GM19351 (cell line): ENCODE measurements at regions not wholly inside any gene's neighbourhood (a gene's known extent, or its start where the extent isn't known, plus 50 kb on each side); places are given as distances from the start of the nearest gene placed in this dataset.
"Not testable (repeated sequence)": the region's sequence is repeated elsewhere in the genome, so short reads cannot be mapped to it uniquely, and the experiment has no call there.

Experiments
- ATAC-seq: cut with Tn5 transposase; IDR thresholded peaks from one replicate; pipeline ENCODE4 v1.9.1; 2021; ENCODE audit warnings: mild to moderate bottlenecking, moderate library complexity; ENCODE audit not compliant: unreplicated experiment

DNA sequence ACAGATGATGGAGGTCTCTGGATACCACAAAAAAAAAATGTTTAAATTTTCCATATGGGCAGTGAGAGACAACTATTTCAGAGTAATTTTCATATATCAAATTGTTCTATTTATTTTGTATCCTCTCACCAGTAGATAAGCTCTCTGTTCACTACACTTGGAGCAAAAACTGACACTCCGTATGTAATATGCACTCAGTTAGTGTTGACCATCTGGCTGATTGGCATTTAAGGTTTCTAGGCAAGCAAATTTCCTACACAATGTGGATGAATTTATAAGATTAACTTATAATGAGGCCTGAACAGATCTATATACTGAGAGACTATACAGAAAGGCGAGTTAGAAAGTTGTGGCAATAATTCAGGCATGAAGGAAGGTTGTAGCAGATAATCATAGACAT, 836.5 kb upstream of the SEMA6D start:
- ATAC-seq = no peak

DNA sequence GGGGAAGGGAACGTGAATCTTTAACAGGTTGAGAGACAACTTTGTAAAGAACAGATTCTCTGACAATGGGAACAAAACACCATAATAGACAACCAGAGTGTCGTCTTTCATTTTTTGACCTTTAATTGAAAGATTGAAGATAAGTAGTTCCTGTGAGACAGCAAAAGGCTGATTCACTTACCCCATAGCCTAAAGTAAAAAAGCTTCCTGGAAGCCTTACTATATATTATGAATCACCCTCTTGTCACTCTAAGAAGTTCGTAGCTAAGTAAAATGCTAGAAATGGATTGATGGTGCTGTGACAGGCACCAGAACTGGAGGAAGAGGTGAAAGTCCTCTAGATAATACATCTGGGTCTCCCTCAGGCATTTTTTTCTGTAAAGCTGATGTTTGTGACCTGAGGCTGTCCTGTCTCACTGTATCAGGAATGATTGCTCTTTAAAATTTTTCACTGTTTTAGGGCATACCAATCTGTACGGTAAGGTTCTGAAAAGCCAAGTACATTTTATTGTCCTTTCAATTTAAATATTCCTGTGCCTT, 824.6 kb upstream of the SEMA6D start:
- ATAC-seq = no peak

DNA sequence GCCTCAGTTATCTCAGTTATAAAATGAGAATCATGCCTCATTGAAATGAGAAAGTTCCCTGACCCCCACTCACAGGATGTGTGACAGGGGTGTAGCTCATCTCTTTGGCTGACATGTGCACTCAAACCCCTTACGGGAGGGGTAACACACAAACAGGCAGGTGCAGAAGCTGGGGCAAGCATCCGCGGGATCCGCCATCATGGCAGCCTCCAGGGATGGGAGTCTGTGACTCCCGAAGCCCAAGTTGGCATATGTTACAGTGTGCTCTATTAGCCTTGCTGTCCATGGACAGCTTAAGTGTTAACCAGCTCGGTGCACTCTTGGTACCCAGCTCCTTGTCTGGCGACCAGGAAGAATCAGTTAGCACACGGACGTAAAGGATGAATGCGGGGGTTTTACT, 822.7 kb upstream of the SEMA6D start:
- ATAC-seq = no peak

DNA sequence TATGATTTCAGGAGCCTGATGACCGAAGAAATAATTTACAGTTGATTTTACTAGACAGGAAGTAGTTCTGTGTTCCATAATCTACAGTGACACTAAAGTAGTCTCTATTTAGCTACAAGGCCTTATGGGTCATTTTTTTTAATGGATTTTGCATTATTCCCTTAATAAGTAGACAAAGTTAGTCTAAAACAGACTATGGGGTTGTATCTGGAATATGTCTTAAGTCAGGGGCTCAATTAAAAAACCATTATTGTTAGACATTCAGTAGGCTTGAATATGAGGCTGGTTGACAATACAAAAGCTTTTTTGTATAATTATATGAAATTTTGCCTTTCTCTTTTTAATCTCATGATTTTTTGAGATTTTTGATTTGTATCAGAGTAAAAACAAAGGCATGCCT, 820.0 kb upstream of the SEMA6D start:
- no peak for ATAC-seq

DNA sequence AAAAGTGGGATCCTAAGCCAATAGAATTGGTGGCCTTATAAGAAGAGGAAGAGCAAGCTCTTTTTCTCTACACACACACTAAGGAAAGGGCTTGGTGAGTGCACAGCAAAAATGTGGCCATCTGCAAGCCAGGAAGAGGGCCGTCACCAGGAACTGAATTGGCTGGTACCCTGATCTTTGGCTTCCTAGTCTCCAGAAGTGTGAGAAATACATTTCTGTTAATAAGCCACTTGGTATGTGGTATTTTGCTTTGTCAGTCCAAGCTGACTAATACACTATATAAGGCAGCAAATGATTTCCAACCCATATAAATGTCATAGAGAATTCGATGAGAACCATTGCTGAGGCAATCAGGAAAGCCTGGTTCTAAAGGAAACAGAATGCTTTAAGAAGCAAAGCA, 816.3 kb upstream of the SEMA6D start:
- ATAC-seq = no peak

DNA sequence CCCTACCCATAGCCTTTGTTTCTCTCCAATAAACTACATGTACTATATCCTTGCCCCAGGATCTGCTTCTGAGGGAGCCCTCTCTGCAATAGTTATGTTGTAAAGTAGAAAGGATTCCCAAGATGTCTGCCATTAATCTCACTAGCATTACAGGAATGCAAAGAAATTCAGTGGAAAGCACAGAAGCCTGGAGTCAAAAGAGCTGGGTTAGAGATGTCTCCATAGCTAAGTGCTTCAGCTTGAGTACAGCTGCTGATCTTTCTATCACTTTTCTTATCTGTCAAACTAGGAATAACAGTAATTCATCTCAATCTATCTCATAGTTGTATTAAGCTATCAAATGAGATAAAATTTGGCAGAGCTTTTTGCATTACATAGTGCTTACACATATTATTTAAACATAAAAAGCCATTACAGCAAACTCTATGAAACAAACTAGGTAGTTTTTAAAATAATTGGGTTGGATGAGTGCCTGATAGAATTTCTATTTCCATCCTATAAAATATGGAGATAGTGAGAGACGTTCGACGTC, 799.5 kb upstream of the SEMA6D start:
- ATAC-seq = no peak

DNA sequence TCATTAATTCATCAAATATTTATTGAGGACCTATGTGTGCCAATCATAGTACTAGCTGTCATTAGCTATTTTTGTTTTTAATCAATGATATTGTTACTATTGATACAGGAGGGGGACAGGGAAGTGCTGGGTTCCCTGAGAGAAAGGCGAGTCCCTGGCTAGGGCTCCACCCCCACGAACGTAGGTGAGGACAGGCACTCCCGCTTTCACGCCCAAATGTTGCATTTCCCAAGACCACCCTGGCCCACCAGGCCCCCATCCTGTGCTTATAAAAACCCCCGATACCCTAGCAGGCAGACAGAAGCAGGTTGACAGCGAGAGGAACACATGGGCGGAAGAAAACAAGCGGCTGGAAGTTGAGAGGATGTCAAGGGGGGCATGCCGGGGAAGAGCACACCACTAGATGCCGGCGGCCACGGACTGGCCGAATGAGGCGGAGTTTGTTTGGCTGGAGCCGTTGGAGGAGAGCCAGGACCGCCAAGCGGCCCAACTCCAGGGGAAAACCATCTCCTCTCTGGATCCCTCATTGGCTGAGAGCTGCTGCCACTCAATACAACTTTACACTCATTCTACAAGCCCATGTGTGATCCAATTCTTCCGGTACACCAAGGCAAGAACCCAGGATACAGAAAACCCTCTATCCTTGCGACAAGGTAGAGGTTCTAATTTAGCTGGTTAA, 798.7 kb upstream of the SEMA6D start:
- no peak for ATAC-seq

DNA sequence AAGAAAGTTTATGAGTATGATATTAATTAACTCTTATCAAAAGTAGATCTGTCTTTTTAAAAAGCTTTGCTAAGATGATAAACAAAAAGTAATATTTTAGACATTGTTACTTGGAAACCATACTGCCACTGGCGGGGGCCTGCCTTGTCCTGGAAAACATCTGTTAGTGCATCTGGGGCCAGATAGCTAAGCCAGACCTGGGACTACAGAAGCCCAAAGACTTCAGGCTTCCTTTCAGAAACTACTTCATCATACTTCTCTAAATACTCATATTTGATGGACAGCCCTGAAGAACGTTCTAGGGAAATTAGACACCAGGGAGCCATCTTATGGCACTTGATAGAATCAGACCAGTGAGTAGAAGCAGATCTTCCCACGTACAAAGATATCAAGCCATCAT, 795.4 kb upstream of the SEMA6D start:
- no peak for ATAC-seq

DNA sequence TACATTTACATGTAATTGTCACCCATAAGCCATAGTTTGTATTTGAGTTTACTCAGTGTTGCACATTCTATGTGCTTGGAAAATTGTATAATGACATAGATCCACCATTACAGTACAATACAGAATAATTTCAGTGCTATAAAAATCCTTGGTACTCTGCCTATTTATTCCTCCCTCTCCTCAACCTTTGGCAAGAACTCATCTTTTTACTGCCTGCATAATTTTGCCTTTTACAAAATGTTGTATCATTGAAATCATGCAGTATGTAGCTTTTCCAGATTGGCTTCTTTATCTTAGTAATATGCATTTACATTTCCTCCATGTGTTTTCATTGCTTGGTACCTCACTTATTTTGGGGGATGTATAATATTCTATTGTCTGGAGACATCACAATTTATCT, 786.9 kb upstream of the SEMA6D start:
- ATAC-seq = no peak

DNA sequence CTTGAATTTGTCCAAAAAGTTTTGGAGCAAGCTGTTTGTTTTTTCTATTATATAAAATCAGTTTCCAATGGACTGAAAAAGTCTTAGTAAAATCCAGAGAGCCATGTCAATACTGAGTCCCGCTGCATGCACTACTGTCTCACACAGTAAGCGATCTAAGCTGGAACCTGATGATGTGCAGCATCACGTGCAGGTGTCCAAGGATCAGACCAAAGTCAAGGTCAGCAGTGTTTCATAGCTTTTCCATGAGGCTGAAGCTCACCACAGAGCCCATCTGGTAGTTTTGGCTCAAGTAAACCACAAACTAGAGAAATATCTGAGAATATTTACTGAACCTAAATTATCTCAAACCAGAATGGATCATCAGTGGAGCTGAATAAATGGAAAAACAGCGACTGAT, 784.0 kb upstream of the SEMA6D start:
- no peak for ATAC-seq

DNA sequence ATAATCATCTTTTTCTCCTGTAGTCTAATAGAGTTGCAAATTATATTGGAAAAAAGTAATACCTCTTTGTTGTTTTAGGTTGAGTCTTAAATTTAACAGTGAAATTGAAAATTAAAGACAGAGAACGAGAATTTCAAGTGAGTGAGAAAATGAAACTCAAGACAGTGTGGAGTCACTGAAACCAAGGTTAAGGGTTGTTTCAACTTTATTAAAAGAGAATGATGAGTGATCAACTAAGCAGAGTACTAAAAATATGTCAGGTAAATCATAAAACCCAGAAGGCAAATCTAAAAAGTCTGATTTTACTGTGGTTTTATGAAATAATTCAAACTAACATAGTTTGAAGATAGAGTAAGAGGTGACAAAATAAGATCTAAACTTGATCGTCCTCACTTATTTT, 782.5 kb upstream of the SEMA6D start:
- no peak for ATAC-seq

DNA sequence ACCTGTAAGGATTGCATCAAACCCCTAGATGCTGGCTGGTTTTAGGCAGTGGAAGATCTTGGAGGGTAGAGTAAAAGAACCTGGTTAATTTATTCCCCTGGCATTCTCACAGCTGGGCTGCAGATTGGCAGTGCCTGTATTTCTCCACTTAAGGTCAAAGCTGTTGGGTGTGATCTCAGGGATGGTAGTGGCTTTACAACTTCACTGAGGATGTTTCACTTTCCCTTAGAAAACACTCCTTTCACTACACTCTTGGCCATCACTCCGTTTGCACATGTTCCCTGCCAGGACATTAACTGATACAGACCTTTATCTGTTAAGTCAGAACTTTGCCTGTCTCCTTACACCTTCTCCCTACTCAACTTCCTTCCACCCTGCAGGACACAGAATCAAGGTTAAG, 779.1 kb upstream of the SEMA6D start:
- no peak for ATAC-seq

DNA sequence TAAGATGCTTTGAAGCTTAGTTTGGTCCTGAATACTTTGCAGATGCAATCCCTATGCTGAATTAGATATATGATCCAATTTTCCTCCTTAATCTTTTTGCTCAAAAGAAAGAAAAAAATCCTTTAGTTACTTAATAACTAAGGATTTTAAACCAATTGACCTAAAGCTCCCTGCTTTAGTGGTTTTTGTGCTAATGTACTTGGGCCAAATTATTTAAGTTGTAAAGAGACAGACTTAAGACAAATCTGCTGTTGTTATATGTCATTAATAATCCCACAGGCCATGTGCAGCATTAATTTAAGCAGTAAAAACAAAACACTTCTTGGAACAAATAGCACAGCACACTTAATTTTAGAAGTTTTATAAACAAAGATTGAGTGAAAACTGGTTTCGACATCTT, 776.1 kb upstream of the SEMA6D start:
- no peak for ATAC-seq

DNA sequence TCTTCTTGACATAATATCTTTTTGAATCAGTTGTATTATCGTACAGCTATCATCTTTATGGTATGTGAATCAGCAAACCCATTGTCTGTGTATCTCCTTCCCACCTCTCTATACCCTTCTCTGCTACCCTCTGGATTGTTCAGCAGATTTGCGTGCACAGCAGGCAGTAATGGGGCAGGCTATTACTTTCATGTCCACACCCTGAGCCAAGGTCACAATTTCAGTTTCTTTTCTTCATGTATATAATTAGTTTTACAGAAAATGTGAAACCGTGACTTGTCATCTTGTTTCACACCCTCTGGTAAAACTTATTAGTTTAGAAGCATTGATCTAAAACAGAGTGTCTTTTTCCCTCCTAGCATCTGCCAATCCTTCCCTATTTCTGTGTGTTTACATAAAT, 770.4 kb upstream of the SEMA6D start:
- no peak for ATAC-seq

DNA sequence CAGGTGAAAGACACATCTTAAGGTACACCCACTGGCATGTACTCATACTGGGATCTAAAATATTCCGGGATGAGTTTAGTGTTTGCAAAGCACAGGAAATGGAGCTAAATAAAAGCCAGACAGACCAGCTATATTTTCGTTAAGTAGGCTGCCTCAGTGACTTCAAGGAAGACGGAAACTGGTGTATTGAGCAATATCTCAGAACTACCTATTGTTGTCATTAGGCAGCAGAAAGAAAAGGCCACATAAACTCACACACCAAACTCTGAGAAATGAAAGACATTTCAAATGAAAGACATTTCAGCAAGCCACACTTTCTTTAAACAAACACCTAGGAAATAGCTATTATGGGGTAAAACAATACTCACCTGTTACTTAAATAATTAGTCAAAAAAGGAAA, 761.7 kb upstream of the SEMA6D start:
- ATAC-seq = no peak

DNA sequence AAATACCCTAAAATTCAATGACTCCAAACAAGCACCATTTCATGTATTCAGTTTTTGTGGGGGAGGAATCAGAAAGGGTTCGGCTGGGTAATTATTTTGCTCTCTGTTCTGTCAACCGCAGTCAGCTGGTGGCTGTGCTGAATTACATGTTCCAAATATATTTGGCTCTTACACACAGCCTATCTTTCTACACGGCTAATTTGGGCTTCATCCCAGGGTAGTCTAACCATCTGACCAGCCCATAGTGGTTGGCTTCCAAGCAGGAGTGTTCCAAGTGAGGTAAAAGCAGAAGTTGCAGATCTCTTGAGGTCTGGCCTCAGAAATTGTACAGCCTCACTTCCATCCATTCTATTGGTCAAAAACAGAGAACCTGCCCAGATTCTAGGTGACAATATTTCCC, 760.8 kb upstream of the SEMA6D start:
- no peak for ATAC-seq

DNA sequence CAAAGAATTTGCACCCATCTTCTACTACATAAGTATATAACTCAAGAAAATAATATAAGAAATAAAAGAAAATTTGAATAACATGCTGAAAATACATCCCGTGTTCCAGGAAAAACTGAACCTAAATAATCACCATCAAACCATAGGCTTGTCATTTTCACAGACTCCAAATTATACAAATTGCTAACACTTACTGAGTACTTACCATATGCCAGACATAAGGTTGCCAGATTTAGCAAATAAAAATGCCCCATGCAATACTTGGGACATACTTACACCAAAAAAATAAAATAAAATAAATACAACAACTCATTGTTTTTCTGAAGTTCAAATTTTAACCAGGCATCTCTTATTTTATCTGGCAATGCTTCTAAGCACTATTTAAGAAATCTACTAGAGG, 760.4 kb upstream of the SEMA6D start:
- no peak for ATAC-seq

DNA sequence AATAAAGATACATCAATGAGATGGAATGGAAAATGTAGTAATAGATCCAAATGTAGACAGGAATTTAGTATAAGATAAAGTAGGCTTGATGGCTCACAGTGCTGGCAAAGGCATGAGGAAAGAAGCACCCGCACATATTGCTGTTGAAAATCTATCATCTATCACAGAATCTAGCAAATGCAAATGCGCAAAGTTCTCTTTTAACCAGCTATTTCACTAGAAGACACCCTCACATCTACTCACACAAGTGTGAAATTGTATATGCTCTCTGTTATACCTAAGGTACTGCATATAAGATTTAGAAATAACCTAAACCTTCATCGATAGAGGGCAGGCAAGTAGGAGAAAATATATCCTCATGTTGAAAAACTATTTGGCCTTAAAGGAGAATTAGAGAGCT, 756.7 kb upstream of the SEMA6D start:
- no peak for ATAC-seq

DNA sequence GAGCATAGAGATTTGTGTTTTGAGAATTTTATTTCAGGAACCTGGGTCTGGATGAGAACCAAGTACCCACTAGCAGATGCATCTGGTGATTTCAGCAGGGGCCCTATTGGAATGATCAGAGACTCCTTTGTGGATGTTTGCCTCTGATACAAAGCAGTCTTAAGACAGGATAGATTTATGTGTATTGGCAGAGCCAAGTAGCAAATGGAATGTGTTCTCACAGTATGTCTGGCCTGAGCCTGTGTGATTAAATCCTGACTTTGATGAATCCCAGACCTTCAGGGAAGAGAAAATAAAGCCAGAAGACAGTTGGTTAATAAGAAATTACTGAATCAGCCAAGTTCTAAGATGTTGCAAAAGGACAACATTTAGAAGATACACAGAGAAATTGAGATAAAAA, 755.5 kb upstream of the SEMA6D start:
- no peak for ATAC-seq

DNA sequence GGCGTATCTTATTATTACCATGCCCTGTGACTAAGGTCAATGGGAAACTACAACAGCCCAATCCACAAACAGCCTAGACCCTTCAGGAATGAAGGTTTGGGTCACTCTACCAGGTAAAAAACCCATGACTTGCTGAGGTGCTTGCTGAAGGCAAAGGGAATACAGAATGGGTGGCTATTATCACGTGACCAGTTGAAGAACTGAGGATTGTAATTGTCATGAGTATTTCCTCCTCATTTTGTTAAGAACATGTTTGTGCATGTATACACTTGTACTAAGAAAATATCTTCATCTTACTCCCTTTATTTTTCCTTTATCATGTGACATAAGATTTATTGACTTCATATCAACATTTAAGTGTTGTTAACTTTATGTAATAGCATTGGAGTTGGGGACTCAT, 729.2 kb upstream of the SEMA6D start:
- ATAC-seq = not testable (repeated sequence)

DNA sequence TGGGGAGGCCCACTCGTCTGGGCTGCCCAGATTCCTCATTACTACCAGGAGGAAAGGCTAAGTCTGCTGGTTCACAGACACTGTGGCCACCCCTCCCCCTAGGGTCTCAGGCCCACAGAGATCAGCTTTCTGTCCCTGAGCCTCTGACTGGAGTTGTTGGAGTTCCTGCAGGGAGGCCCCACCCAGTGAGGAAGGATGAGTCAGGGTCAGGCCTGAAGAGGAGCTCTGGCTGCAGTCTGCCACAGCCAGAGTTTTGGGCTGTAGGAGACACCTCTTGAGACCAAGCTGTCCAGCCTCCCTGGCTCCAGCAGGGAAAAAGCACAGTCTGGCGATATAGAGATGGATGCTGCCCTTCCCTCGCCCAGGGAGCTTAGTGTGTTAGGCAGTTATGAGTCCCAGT, 720.9 kb upstream of the SEMA6D start:
- ATAC-seq = no peak

DNA sequence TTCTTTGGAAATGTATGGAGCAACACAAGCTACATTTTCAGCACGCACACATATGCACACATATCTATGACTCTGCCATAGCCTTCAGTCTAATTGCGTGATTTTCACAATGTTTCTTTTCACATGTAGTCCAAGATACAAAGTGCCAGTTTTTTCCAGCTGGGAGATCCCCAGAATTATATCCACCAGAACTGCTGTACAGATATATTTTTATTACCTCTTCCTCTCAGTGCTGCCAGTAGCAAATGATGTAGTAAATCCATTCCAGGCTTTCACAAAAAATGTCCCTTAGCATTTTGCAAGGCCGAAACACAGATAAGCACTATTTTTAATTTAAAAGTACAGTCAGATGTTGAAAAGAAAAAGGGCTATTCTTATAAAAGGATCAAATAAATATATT, 719.8 kb upstream of the SEMA6D start:
- ATAC-seq = no peak

DNA sequence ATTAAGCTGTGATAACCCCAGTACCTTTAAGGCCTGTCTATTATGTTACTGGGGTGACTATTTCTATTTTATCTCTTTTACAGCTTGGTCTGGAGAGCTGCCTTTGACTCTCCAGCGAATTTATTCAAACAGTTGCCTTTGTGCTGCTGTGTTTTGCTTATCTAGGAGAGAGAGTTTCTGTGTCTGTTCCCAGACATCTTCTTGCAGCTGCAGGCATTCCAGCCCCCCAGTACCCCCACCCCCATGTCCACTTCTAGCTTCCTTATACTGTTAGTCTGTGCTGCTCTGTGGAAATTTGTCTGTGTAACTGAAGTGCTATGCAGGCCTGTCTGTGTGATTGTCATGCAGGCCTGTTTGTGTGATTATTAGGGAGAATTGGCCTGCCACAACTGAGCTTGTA, 713.7 kb upstream of the SEMA6D start:
- ATAC-seq = no peak
